NCI-H526 (cell line): ENCODE measurements at regions not wholly inside any gene's neighbourhood (a gene's known extent, or its start where the extent isn't known, plus 50 kb on each side); places are given as distances from the start of the nearest gene placed in this dataset.
"Not testable (repeated sequence)": the region's sequence is repeated elsewhere in the genome, so short reads cannot be mapped to it uniquely, and the experiment has no call there.

Experiments
- DNase-seq, 2 experiments: peaks; one replicate each; lab custom pipeline; 2025; lab: John Stamatoyannopoulos, UW

DNA sequence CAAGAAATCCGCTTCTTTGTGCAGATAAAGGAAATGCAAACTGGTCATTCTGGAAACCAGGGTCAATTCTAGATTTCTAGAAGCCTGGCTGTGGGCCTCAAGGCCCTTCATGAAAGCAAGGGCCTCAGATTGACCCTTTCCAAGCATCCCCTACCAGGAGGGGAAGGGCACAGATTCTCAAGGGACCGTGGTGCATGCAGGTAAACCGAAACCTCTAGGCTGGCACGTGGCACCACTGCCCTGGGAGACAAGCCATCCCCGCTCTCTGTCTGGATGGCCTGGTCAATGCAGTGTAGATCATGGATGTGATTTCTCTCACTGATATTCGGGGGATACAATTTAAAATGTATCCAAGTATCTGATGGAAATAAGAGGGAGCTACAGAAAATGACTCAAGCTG is 69.4 kb downstream of the TOMM20 start:
- no peak for DNase-seq

DNA sequence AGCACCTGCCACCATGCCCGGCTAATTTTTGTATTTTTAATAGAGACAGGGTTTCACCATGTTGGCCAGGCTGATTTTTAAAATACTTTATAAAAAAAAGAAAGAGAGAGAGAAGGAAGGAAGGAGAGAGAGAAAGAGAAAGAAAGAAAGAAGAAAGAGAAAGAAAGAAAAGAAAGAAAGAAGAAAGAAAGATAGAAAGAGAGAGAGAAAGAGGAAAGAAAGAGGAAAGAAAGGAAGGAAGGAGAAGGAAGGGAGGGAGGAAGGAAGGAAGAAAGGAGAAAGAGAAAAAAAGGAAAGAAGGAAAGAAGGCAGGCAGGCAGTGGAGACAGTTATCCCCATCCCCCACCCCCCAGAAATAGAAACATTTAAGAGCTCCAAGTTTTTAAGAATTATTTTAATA is 69.9 kb downstream of the TOMM20 start:
- no peak for DNase-seq

DNA sequence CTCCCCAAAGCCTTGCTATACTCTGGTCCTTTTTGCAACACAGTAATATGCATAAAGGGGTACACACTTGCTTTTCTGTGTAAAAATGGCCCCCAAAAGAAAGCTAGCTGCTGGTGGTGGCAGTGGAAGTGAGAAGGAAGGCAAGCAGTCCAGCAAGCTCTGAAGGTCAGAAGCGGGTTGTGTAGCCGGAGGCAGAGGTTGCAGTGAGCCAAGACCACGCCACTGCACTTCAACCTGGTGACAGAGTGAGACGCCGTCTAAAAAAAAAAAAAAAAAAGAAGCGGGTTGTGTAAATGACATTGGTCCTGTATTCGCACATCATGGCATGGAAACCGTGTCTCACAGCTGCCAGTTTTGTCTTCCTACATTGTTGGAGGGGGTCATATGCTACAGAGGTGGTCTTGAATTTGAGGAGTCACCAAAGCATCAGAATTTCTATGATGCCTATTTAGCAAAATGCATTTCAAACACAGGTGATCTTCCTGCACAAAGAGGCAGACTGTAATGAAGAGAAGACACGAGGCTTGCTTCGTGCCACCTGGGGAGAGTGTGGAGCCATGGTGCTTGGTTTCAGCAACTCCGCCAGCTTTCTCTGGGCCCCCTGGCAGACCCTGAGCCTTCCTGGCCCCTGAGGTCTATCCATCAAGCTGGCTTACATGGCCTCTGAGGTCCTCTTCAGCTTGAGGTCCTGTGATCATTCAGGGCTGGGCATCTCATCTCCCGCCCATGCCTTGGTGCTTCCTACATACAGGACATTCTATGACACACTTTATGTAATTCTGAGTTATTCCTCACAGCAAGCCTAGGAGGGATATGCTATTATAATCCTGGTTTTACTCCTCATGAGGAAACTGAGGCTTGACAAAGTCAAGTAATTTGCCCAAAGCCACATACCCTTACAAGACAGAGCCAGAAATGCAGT is 71.0 kb downstream of the TOMM20 start:
- no peak for DNase-seq

DNA sequence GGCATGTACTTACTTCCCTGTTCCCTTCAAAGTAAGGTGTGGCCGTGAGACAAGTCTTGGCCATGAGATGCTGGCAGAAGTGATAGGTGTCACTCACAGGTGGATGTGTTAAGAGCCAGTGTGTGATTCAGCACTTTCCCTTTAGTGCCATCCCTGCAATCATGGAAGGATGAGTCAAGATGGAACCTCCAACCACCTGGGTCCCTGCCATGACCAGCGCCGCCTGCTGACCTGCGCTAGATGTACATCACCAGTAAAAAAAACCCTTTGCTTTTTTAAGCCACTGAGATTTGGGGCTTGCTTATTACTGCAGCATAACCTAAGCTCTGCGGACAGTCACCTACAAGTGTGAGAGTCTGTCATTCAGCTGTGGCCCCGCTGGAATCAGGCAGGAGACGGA is 71.7 kb downstream of the TOMM20 start:
- no peak for DNase-seq

DNA sequence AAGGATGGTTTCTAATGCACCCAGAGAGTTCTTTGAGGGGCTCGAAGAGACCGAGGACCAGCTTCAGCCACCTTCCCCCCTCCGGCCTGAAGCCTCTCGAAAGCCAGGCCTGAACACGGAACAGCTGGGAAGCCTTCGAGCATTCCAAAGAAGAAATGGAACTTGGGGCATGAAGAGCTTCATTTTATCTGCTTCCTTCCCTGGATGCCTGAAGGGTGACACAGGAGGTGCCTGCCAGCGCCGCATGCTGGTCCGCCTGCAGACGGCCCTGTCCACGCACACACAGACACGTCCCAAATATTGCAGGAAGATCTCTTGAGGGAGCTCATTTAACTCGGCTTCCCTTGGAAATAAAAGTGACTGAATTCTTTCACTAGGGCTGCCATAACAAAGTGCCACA is 73.7 kb downstream of the TOMM20 start:
- DNase-seq = no peak

DNA sequence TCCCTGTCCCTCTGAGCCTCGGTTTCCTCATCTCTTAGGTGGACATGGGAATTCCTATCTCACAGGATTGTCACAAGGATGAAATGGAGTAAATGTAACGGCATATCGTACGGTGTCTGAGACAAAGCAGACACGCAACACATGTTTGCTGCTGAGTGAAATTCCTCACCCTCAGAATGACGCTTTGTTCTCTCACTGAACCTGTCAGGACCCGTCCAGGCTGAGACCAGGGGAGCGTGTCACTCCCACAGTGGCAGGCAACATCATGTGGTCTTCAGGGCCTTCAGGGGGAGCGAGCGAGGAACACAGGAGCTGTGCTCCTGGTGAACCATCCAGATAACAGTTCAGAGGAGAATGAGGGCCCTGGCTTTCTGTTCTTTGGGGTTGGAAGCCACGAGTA is 74.2 kb downstream of the TOMM20 start:
- no peak for DNase-seq

DNA sequence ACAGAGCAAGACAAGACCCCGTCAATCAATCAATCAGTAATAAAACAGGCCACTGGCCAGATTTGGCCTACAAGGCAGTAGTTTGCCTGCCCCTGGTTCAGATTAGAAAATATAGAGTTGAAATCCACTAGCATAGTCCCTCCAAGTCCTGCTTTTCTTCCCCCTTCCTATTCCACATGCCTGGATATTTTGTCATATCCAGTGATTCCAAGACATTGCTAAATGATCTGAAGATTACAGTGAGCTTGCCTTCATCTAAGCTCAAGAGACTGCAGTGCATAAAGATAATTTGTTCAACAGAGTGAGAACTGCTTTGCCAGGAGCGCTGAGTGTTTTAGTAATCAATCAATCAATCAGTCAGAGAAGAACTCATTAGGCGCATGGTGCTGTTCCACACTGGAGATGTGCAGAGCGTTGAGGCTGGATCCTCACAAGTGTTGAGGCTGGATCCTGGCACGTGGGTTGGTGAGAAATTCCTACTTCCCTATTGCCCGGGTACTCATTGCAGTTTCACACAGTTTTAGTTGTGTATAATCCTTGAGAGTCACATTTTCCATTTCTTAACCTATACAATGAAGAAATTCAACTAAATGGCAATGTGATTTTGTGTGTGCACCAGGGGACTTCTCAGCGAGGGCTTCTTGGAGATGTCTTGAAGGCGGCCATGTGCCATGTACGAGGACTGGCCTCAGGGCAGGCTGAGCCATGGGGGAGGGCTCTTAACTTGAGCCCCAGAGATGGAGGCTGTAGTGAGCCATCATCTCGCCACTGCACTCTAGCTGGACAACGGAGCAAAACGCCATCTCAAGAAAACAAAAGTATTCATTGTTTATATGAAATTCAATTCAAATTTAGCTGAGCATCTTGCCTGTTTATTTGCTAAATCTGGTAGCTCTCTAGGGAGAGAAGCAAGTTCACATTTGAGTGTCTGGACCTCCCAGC is 76.3 kb downstream of the TOMM20 start:
- no peak for DNase-seq

DNA sequence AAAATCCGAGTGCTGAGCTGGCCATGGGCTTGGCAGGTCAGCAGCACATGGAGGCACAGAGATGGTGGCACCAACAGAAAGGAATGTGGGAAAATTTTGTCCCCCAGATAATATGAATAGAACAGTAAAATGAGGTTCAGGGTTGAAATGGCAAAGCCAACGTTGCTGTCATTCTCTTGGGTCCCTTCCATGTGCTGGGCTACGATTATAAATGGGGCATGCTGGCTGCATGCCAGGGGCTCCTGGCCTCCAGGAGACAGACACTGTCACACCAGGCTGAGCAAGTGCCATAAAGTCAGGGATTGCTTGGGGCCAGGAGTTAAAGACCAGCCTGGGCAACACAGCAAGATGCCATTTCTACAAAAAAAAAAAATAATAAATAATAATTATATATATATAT is 77.1 kb downstream of the TOMM20 start:
- DNase-seq = no peak

DNA sequence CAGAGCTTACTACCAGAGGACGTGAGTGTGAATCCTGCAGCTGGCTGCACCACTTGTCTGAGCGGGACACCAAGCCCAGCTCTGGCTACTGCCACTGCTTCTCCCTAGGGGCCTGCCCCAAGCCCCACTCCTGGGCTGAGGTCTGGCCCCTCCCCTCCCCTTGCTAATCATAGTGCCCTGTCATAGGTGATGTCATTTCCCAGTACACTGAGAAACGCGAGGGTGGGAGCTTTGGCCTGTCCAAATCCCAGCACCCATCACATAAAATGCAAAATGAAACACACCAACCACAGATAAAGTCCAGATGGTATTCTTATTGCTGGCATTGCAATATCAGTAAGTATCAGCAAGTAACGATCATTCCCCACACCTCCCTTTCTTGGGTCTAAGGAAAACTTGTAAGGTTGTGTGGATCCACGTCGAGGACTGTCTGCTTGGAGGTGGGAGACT is 77.7 kb downstream of the TOMM20 start:
- DNase-seq = no peak

DNA sequence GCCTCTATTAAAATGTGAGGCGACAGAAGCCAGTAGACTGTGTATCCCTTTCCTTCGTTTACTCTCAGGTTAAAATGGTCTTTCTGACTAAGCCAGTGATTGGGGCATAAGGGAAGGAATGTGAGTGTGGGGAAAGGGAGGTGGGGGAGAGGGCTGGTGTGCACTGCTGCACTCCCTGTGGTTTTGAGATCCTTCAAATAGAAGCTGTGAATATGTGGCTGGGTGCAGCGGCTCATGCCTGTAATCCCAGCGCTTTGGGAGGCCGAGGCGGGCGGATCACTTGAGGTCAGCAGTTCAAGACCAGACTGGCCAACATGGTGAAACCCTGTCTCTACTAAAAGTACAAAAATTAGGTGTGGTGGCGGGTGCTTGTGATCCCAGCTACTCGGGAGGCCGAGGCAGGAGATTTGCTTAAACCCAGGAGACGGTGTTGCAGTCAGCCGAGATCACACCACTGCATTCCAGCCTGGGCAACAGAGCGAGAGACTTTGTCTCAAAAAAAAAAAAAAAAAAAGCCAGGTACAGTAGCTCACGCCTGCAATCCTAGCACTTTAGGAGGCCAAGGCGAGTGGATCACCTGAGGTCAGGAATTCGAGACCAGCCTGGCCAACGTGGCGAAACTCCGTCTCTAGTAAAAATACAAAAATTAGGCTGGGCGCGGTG is 78.8 kb downstream of the TOMM20 start:
- DNase-seq = not testable (repeated sequence)

DNA sequence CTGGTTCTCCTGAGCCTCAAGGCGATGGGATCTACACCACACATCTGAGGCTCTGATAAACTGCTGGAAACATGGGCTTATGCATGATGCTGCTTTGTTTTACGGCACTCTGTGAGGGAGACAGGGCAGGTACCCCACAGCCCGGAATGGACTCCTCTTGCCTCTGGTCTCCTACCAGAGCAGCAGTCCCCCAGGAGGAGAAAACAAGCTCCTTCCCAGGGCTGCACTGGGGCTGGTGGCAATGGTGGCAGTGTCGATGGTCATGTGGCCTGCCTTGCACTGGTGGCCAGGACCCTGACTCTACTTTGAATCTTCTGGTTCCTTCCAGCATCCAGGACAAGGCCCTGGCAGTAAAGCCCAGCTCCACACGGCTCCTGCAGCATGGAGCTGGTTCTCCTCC is 79.4 kb downstream of the TOMM20 start:
- no peak for DNase-seq

DNA sequence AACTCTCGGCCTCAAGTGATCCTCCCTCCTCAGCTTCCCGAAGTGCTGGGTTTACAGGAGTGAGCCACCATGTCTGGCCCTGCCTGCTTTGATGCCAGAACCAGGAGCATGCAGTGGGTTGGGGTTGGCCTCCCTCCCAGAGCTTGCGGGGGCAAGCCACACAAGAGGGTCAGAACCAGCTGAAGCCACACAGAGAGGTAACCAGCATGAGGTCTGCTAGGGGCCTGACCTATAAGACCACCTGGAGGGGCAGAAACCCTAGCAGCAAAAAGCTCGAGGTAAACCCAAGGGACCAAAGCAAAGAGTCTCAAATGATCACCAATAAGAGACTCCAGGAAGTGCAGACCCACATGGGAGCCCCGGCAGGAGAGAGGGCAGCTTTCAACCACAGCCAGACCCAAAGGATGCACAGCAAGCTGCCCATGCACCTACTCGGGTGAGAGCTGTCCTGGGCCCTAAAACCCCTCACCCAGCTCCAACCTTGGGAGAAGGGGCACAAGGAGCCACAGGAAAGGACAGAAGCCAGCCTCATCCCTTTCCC is 81.2 kb downstream of the TOMM20 start:
- no peak for DNase-seq

DNA sequence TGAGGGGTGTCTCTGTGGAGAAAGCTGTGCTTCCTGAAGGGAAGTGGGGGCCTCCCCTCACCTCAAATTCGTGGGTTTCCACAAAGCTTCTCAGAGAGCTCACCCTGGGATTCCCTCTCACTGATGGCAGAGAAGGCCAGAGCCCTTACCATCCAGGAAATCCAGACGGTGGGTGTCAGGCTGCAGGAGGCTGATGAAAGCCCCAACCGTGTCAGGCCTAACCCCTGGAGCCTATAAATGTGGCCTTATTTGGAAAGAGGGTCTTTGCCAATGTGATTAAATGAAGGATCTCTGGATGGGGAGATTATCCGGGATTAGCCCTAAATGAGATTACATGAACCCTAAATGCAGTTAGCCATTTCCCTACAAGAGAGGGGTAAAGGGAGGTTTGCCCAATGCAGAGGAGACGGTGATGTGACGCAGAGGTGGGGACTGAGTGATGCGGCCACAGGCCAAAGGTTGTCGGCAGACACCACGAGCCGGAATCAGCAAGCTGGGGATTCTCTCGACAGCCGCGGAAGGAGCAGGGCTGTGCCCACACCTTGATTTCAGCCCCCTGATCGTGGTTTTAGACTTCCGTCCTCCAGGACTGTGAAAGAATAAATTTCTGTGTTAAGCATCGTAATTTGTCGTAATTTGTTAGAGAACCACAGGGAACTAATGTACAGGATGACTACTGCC is 82.6 kb downstream of the TOMM20 start:
- no peak for DNase-seq

DNA sequence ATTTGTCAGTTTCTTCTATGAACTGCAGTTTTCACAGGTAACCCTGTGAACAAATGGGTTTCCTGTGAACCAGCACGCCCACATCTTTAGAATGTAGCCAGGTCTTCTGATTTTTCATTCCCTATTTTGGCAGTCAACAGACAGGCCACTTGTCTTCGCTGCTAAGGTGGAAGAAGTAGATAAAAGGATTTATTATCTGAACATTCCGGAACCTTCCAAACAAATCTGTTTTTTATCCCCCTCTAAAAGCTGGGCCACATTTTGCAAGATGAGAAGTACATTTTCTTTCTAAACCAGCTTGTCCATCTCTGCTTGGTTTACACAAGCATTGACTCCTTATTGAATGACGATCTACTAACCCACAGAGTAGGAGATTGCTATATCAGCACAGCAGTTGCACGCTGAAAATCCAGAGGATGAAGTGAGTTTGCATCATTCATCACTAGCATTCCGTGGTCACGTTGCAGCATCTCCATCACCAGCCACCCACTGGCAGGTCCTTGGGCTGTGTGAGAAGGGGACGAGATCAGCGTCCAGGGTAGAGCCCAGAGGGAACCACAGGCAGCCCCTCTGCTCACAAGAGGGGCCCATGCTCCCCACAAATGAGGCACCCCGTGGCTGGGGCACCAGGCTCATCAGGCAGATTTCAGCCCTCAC is 83.5 kb downstream of the TOMM20 start:
- DNase-seq = no peak

DNA sequence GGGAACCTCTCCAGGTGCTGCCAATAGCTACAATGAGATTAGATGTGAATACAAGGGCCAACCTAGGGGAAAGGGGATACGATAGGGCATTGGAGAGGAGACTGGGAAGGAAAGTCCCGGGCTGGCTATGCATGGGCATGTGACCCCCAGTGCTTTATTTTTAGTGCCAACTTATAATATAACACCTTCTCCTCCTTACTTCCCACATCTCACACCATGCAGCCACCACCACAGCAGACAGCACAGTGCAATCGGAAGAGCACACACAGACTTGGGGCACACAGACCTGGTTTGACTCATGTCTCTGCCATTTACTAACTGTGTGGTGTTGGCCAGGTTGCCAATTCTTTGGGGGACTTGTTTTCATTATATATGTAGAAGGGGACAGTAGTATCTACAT is 85.4 kb downstream of the TOMM20 start:
- DNase-seq = no peak

DNA sequence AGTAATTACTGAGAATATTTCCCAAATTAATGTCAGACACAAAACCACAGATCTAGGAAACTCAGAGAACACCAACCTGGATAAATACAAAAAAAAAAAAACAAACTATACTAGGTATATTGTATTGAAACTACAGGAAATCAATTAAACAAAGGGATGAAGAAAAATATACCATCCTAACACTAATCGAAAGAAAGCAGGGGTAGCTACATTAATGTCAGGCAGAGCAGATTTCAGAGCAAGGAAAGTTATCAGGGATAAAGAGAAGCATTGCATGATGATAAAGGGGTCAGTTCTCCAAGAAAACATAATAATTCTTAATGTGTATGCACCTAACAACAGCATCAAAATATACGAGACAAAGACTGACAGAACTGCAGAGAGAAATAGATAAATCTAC is 89.9 kb downstream of the TOMM20 start:
- no peak for DNase-seq

DNA sequence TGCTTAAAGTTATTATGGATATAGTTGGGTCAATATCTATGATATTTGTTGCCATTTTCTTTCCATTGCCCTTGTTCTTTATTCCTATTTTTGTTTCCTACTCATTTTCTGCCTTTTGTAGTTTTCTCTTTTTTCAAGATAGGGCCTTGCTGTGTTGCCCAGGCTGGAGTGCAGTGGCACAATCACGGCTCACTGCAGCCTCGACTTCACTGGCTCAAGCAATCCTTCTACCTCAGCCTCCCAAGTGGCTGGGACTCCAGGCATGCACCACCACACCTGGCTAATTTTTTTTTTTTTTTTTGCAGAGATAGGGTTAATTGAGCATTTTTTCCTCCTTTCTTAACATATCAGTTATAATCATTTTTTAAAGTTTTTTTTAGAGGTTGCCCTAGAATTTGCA is 92.7 kb downstream of the TOMM20 start:
- no peak for DNase-seq

DNA sequence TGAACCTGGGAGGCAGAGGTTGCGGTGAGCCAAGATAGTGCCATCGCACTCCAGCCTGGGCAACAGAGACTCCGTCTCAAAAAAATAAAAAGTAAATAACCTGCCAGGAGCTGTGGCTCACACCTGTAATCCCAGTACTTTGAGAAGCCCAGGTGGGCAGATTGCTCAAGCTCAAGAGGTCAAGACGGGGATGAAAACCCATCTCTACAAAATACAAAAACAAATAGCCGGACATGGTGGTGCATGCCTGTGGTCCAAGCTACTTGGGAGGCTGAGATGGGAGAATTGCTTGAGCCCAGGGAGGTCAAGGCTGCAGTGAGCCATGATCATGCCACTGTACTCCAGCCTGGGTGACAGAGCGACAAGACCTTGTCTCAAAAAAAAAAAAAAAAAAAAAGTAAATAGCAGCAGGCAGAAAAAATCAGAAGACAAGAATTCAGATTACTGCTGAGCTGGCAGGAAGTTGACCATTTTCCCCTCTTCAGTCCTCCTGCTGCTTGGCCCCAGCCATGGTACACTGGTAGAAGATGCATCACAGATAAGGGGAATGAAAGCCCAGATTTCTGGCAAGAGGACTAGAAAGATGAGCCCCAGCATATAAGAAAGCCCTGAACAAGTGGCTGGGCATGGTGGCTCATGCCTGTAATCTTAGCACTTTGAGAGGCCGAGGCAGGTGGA is 97.6 kb downstream of the TOMM20 start:
- DNase-seq = no peak

DNA sequence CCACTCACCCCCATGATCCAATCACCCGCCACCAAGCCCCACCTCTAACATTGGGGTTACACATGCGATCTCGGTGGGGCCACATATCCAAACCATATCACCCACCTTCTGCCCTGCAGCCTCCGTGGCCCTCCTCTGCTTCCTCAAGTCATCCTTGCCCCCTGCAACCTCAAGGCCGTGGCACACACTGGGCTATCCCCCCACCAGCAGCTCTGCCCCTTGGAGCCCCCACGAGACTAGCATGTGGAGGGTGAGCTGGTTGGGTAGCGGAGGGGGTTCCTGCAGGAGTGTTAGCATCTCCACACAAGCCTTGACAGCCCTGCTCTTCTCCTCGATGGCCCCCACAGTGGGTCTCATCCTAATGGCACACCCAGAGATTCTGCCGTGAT is 100.8 kb downstream of the TOMM20 start:
- no peak for DNase-seq

DNA sequence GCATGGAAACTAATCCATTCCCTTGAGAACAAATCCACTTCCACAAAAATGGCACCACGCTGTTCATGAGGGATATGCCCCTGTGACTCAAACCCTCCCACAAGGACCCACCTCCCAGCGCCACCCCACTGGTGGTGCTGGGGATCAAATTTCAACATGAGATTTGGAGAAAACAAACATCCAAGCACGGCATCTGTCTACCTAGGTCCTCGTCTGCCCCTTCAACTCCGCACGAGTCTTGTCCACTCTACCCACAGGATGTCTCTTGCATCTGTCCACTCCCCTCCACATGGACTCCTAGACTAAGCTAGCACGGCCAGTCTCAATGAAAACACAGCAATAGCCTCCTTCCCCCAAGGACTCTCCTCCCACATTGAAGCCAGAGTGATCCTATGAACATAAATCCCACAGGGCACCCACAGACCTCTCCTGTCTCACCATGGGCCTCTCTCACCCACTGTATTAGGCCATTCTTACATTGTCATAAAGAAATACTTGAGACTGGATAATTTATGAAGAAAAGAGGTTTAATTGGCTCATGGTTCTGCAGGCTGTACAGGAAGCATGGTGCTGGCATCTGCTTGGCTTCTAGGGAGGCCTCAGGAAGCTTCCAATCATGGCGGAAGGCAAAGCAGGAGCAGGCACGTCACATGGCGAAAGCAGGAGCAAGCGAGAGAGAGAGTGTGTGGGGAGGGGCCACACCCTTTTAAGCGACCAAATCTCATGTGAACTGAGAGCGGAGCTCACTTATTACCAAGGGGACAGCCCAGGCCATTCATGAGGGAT is 101.4 kb downstream of the TOMM20 start:
- no peak for DNase-seq
